ENCODE measurements at regions not wholly inside any gene's neighbourhood (a gene's known extent, or its start where the extent isn't known, plus 50 kb on each side); places are given as distances from the start of the nearest gene placed in this dataset.

DNA sequence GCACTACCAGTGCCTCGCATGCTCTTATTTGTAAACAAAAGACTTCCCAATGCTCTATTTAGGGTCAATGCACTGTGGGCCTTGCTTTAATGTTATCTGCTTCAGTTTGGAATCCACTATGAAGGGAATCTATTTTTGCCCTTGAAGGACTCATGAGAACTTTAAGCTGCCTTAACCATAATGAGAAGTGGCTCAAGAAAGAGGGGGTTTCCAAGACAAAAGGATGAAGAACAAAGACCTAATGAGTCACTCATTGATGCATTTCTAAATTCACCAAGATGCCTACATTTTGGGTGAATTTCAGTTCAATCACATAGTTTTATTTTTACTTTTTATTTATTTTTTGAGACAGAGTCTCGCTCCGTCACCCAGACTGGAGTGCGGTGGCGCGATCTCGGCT lies 228.2 kb downstream of the LY86 start:
- DNase-seq (ENCODE audit: low spot score): no peak
- intact Hi-C loops (cut with micrococcal nuclease; ENCODE audit: unreplicated experiment): no loop called here
- peaks cover 5% of the 10 kb centered on the region for H3K4me1 ChIP-seq (ENCODE audit: insufficient read depth, low read length, poor library complexity, severe bottlenecking)
- no peaks in the 10 kb centered on the region for H3K9me3 ChIP-seq (ENCODE audit: low read depth, low read length, poor library complexity, severe bottlenecking)
- no peaks in the 10 kb centered on the region for H3K27me3 ChIP-seq (replicated peaks; ENCODE audit: insufficient read depth, low read depth, low read length, poor library complexity)
- H3K36me3 ChIP-seq (ENCODE audit: insufficient read depth, low read length, poor library complexity, severe bottlenecking): no peaks in the 10 kb centered on the region
- ChIA-PET POLR2A (ENCODE audit: low non-redundant PET) (no interaction called here), CTCF (no interaction called here)
- no peak overlapping the region for H3K4me3 ChIP-seq (ENCODE audit: low read depth, low read length, poor library complexity, severe bottlenecking)
- no TSS peak for BruUV-seq (replicated peaks)
- no peak overlapping the region for H3K27ac ChIP-seq (ENCODE audit: low read depth, low read length, poor library complexity, severe bottlenecking)
- TF ChIP-seq, protein P1, sequence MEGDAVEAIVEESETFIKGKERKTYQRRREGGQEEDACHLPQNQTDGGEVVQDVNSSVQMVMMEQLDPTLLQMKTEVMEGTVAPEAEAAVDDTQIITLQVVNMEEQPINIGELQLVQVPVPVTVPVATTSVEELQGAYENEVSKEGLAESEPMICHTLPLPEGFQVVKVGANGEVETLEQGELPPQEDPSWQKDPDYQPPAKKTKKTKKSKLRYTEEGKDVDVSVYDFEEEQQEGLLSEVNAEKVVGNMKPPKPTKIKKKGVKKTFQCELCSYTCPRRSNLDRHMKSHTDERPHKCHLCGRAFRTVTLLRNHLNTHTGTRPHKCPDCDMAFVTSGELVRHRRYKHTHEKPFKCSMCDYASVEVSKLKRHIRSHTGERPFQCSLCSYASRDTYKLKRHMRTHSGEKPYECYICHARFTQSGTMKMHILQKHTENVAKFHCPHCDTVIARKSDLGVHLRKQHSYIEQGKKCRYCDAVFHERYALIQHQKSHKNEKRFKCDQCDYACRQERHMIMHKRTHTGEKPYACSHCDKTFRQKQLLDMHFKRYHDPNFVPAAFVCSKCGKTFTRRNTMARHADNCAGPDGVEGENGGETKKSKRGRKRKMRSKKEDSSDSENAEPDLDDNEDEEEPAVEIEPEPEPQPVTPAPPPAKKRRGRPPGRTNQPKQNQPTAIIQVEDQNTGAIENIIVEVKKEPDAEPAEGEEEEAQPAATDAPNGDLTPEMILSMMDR (conservative IDR thresholded peaks at IDR 0.05; ENCODE audit: low read depth, low read length): no peak
- TF ChIP-seq EZH2 (IDR thresholded peaks at IDR 0.05; ENCODE audit: borderline replicate concordance, low read depth, low read length, poor library complexity, severe bottlenecking): no peak

- Histone ChIP-seq H3K9me3 (ENCODE audit: low read depth, low read length, poor library complexity, severe bottlenecking) (no peaks in the 10 kb centered on the region), H3K36me3 (ENCODE audit: insufficient read depth, low read length, poor library complexity, severe bottlenecking) (no peaks in the 10 kb centered on the region), H3K4me1 (ENCODE audit: insufficient read depth, low read length, poor library complexity, severe bottlenecking) (no peaks in the 10 kb centered on the region), H3K4me3 (ENCODE audit: low read depth, low read length, poor library complexity, severe bottlenecking) (no peak overlapping the region), H3K27me3 (replicated peaks; ENCODE audit: insufficient read depth, low read depth, low read length, poor library complexity) (no peaks in the 10 kb centered on the region), H3K27ac (ENCODE audit: low read depth, low read length, poor library complexity, severe bottlenecking) (no peak overlapping the region)
- no TSS peak for BruUV-seq (replicated peaks)
- TF ChIP-seq EZH2 (IDR thresholded peaks at IDR 0.05; ENCODE audit: borderline replicate concordance, low read depth, low read length, poor library complexity, severe bottlenecking): no peak
- TF ChIP-seq, protein P1 (conservative IDR thresholded peaks at IDR 0.05; ENCODE audit: low read depth, low read length): no peak
- ChIA-PET POLR2A (ENCODE audit: low non-redundant PET) (no interaction called here), CTCF (no interaction called here)
- intact Hi-C loops (cut with micrococcal nuclease; ENCODE audit: unreplicated experiment): no loop called here
- no peak for DNase-seq (ENCODE audit: low spot score)
Observed at GRCh38 chr6:6818078-6818639, 229.6 kb downstream of the LY86 start.

GRCh38 chr6:6820641-6821238 lies 232.2 kb downstream of the LY86 start:
- H3K4me3 ChIP-seq (ENCODE audit: low read depth, low read length, poor library complexity, severe bottlenecking): no peak overlapping the region
- CTCF ChIA-PET: no interaction called here
- intact Hi-C loops (cut with micrococcal nuclease; ENCODE audit: unreplicated experiment): no loop called here
- H3K9me3 ChIP-seq (ENCODE audit: low read depth, low read length, poor library complexity, severe bottlenecking): no peaks in the 10 kb centered on the region
- no peak for DNase-seq (ENCODE audit: low spot score)
- H3K27ac ChIP-seq (ENCODE audit: low read depth, low read length, poor library complexity, severe bottlenecking): no peak overlapping the region
- no peaks in the 10 kb centered on the region for H3K27me3 ChIP-seq (replicated peaks; ENCODE audit: insufficient read depth, low read depth, low read length, poor library complexity)
- TF ChIP-seq EZH2 (IDR thresholded peaks at IDR 0.05; ENCODE audit: borderline replicate concordance, low read depth, low read length, poor library complexity, severe bottlenecking): no peak
- TF ChIP-seq, protein P1 (conservative IDR thresholded peaks at IDR 0.05; ENCODE audit: low read depth, low read length): no peak
- no TSS peak for BruUV-seq (replicated peaks)
- POLR2A ChIA-PET (ENCODE audit: low non-redundant PET): no interaction called here
- no peaks in the 10 kb centered on the region for H3K4me1 ChIP-seq (ENCODE audit: insufficient read depth, low read length, poor library complexity, severe bottlenecking)
- no peaks in the 10 kb centered on the region for H3K36me3 ChIP-seq (ENCODE audit: insufficient read depth, low read length, poor library complexity, severe bottlenecking)
